ENCODE measurements at regions not wholly inside any gene's neighbourhood (a gene's known extent, or its start where the extent isn't known, plus 50 kb on each side); places are given as distances from the start of the nearest gene placed in this dataset.

- TF ChIP-seq CTCF (IDR thresholded peaks at IDR 0.05; ENCODE audit: low read depth, low read length, poor library complexity, severe bottlenecking) (no peak), EZH2phosphoT487 (IDR thresholded peaks at IDR 0.05; ENCODE audit: borderline replicate concordance, low read length) (no peak)
Measured at GRCh38 chr4:45302828-45303227, 576.5 kb upstream of the GNPDA2 start.

Measured in DOHH2 (cell line).